Fibroblast of villous mesenchyme (primary cell): ENCODE measurements at regions not wholly inside any gene's neighbourhood (a gene's known extent, or its start where the extent isn't known, plus 50 kb on each side); places are given as distances from the start of the nearest gene placed in this dataset.
"Not testable (repeated sequence)": the region's sequence is repeated elsewhere in the genome, so short reads cannot be mapped to it uniquely, and the experiment has no call there.

Source experiments
- DNase-seq: peaks from one replicate; pipeline ENCODE4 v3.0.0-alpha.2; 2010; ENCODE audit warnings: low read depth
- H3K4me3 ChIP-seq: 2 replicates; pipeline ENCODE4 v1.5.1; 2011; ENCODE audit warnings: low read depth, mild to moderate bottlenecking, low read length
- CTCF ChIP-seq: IDR thresholded peaks from 2 replicates; pipeline ENCODE4 v1.5.1; 2012; ENCODE audit warnings: low read depth, mild to moderate bottlenecking, low read length; ENCODE audit not compliant: insufficient read depth

GRCh38 chr2:142813830-142814829 is 63.3 kb upstream of the KYNU start:
- no peak for DNase-seq
- no peak for TF ChIP-seq CTCF

GRCh38 chr2:142811644-142812043 is 65.8 kb upstream of the KYNU start:
- DNase-seq, H3K4me3 ChIP-seq: not testable (repeated sequence)

More at GRCh38 chr2:142813830-142814829, 63.3 kb upstream of the KYNU start:
- no peak overlapping the region for H3K4me3 ChIP-seq

- DNase-seq = no peak
- H3K4me3 ChIP-seq = no peak overlapping the region
- TF ChIP-seq CTCF = no peak
Observed at GRCh38 chr2:142805244-142805643, 72.2 kb upstream of the KYNU start.

GRCh38 chr2:142803158-142803557 is 74.3 kb upstream of the KYNU start:
- no peak for TF ChIP-seq CTCF
- no peak for DNase-seq

GRCh38 chr2:142796588-142796987 is 80.9 kb upstream of the KYNU start:
- no peak for TF ChIP-seq CTCF
- H3K4me3 ChIP-seq = no peak overlapping the region
- DNase-seq = no peak

More at GRCh38 chr2:142803158-142803557, 74.3 kb upstream of the KYNU start:
- H3K4me3 ChIP-seq = no peak overlapping the region

- no peak for TF ChIP-seq CTCF
Observed at GRCh38 chr2:142796161-142796560, 81.3 kb upstream of the KYNU start.

GRCh38 chr2:142794850-142795249 is 82.6 kb upstream of the KYNU start:
- no peak for DNase-seq
- no peak overlapping the region for H3K4me3 ChIP-seq
- no peak for TF ChIP-seq CTCF

More at GRCh38 chr2:142796161-142796560, 81.3 kb upstream of the KYNU start:
- DNase-seq = no peak
- H3K4me3 ChIP-seq = no peak overlapping the region

GRCh38 chr2:142792328-142792727 is 85.1 kb upstream of the KYNU start:
- DNase-seq, H3K4me3 ChIP-seq: not testable (repeated sequence)
